NCI-H82 treated with DMSO at 0.1 percent for 48 hours (cell line): ENCODE measurements at regions not wholly inside any gene's neighbourhood (a gene's known extent, or its start where the extent isn't known, plus 50 kb on each side); places are given as distances from the start of the nearest gene placed in this dataset.
A peak's percentile ranks its signal among the peaks of the same experiment; 100 is the strongest.

Experiments used
- DNase-seq: peaks from one replicate; lab custom pipeline; 2025; ENCODE audit not compliant: unreplicated experiment; lab: John Stamatoyannopoulos, UW

GRCh38 chr11:119476038-119476437 lies 53.1 kb upstream of the THY1 start:
- DNase-seq: no peak

GRCh38 chr11:119474682-119475596 lies 52.0 kb upstream of the THY1 start:
- peak; percentile 42 for DNase-seq

- DNase-seq: no peak
Measured at GRCh38 chr11:119473901-119474681, 51.1 kb upstream of the THY1 start.

GRCh38 chr11:119473226-119473625 lies 50.3 kb upstream of the THY1 start:
- no peak for DNase-seq

GRCh38 chr11:119472856-119473222 lies 49.9 kb upstream of the THY1 start:
- no peak for DNase-seq
